ENCODE measurements at regions not wholly inside any gene's neighbourhood (a gene's known extent, or its start where the extent isn't known, plus 50 kb on each side); places are given as distances from the start of the nearest gene placed in this dataset.

DNA sequence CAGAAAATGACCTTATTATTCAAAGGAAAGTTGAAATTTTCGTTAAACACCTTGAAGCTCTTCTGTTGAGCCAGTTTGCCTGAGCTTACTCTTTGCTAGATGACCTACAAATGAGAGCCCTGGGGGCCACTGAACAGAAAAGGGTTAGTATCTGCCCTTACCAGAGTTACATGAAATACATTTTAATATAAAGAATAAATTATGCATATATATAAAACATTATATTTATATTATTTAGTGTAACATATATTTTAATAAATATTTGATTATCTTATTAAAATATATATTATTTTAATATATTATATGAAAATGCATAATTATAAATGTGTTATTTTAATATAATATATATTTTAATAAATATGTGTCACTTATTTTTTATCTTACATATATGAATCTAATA, 628.4 kb upstream of the TPK1 start:
- Histone ChIP-seq H3K9ac (ENCODE audit: insufficient read depth in 1 of 2, low read depth in 2 of 2, low read length in 2 of 2) (no peak overlapping the region), H3K9me3 (replicated peaks; ENCODE audit: control insufficient read depth, insufficient read depth, low read depth, low read length) (no peaks in the 10 kb centered on the region), H2AFZ (ENCODE audit: low read depth, low read length) (no peak overlapping the region), H3K79me2 (ENCODE audit: control insufficient read depth, insufficient read depth, low read length) (no peaks in the 10 kb centered on the region), H3K27me3 (ENCODE audit: control insufficient read depth in 2 of 2, insufficient read depth in 2 of 2, low read length in 2 of 2) (no peaks in the 10 kb centered on the region), H4K20me1 (replicated peaks; ENCODE audit: control insufficient read depth, insufficient read depth, low read length) (no peaks in the 10 kb centered on the region), H3K4me2 (ENCODE audit: insufficient read depth, low read length) (no peak overlapping the region), H3K27ac (ENCODE audit: extremely low read depth, low read depth, low read length) (no peak overlapping the region), H3K4me1 (replicated peaks in 1 of 2; ENCODE audit: control insufficient read depth in 2 of 2, insufficient read depth in 2 of 2, low read length in 2 of 2) (no peaks in the 10 kb centered on the region), H3K36me3 (ENCODE audit: control insufficient read depth, insufficient read depth, low read length) (no peaks in the 10 kb centered on the region), H3K9me1 (ENCODE audit: control insufficient read depth, insufficient read depth, low read length) (no peaks in the 10 kb centered on the region), H3K4me3 (no peak overlapping the region)
- intact Hi-C loops (cut with micrococcal nuclease) (no loop called here), in situ Hi-C loops (cut with MboI) (no loop called here)
- TF ChIP-seq, protein P1, sequence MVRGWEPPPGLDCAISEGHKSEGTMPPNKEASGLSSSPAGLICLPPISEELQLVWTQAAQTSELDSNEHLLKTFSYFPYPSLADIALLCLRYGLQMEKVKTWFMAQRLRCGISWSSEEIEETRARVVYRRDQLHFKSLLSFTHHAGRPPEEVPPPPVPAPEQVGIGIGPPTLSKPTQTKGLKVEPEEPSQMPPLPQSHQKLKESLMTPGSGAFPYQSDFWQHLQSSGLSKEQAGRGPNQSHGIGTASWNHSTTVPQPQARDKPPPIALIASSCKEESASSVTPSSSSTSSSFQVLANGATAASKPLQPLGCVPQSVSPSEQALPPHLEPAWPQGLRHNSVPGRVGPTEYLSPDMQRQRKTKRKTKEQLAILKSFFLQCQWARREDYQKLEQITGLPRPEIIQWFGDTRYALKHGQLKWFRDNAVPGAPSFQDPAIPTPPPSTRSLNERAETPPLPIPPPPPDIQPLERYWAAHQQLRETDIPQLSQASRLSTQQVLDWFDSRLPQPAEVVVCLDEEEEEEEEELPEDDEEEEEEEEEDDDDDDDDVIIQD (CRISPR knock-in tag; IDR thresholded peaks at IDR 0.05), result no peak
- TF ChIP-seq EP300 (IDR thresholded peaks at IDR 0.05; ENCODE audit: low read length), result no peak
- TF ChIP-seq RFX5 (IDR thresholded peaks at IDR 0.05; ENCODE audit: low read depth, low read length), result no peak
- TF ChIP-seq SRSF3 (IDR thresholded peaks at IDR 0.05; ENCODE audit: insufficient read depth, low read length), result no peak
- TF ChIP-seq, protein P2, sequence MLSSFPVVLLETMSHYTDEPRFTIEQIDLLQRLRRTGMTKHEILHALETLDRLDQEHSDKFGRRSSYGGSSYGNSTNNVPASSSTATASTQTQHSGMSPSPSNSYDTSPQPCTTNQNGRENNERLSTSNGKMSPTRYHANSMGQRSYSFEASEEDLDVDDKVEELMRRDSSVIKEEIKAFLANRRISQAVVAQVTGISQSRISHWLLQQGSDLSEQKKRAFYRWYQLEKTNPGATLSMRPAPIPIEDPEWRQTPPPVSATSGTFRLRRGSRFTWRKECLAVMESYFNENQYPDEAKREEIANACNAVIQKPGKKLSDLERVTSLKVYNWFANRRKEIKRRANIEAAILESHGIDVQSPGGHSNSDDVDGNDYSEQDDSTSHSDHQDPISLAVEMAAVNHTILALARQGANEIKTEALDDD (IDR thresholded peaks at IDR 0.05), result no peak
- TF ChIP-seq GABPA (tag; conservative IDR thresholded peaks at IDR 0.05; ENCODE audit: low read depth), result no peak
- TF ChIP-seq, protein P3, sequence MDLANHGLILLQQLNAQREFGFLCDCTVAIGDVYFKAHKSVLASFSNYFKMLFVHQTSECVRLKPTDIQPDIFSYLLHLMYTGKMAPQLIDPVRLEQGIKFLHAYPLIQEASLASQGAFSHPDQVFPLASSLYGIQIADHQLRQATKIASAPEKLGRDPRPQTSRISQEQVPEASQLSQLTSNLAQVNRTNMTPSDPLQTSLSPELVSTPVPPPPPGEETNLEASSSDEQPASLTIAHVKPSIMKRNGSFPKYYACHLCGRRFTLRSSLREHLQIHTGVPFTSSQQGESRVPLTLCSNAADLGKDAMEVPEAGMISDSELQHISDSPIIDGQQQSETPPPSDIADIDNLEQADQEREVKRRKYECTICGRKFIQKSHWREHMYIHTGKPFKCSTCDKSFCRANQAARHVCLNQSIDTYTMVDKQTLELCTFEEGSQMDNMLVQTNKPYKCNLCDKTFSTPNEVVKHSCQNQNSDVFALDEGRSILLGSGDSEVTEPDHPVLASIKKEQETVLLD (IDR thresholded peaks at IDR 0.05), result no peak
- no peak for TF ChIP-seq PRPF4 (IDR thresholded peaks at IDR 0.05; ENCODE audit: insufficient read depth, low read depth, low read length, poor library complexity, severe bottlenecking)
- TF ChIP-seq ZNF165 (CRISPR knock-in tag; IDR thresholded peaks at IDR 0.05; ENCODE audit: borderline replicate concordance), result no peak
- no peak for TF ChIP-seq MCM5 (IDR thresholded peaks at IDR 0.05; ENCODE audit: low read depth)
- ChIA-PET POLR2A (interaction anchor here (0.6 kb wide), 1 partner anchor 24 kb away, joined by 4 read pairs; no protein-coding TSS in a partner anchor), CTCF (ENCODE audit: low intra/inter-chr PET ratio) (no interaction called here)
- DNase-seq (ENCODE audit: extremely low read depth in 1 of 4, low spot score in 3 of 4), result no peak
- BruUV-seq (replicated peaks), result no TSS peak
- WGBS (ENCODE audit: insufficient coverage, low coverage, missing lambda C conversion rate), result 0% methylated on average over 1 of the region's 1 CpG
- ATAC-seq, result no peak
- FAIRE-seq, result no peak

Measured in K562 (cell line).